Body of pancreas (tissue), 4 donors: ENCODE measurements at regions not wholly inside any gene's neighbourhood (a gene's known extent, or its start where the extent isn't known, plus 50 kb on each side); places are given as distances from the start of the nearest gene placed in this dataset.

Experiments used
- ATAC-seq: fragments of 150-250 bp; one replicate; pipeline ENCODE4 v1.9.1; 2016
- DNase-seq, 4 donors: peaks; one replicate each; pipeline ENCODE4 v3.0.0-alpha.2; 2019
- H3K27ac ChIP-seq, 4 donors: fragments of 200-600 bp; sonication (generic); 1 replicate in 3 of 4; 2 replicates in 1 of 4; pipeline versions ENCODE4 v1.5.1 to v1.6.1; 2016 to 2019; ENCODE audit warnings: mild to moderate bottlenecking in 1 of 4, mixed read lengths in 1 of 4, moderate library complexity in 1 of 4
- H3K27me3 ChIP-seq, 2 donors: fragments of 200-600 bp; sonication (generic); one replicate each; pipeline ENCODE4 v1.6.0; 2016; ENCODE audit warnings: mild to moderate bottlenecking in 1 of 2
- H3K36me3 ChIP-seq, 2 donors: fragments of 200-600 bp; sonication (generic); replicated peaks in 1 of 2; 2 replicates each; pipeline ENCODE4 v1.5.1; 2016; ENCODE audit warnings: low read depth in 2 of 2; ENCODE audit not compliant: insufficient read depth in 1 of 2
- H3K4me1 ChIP-seq: fragments of 200-600 bp; sonication (generic); one replicate; pipeline ENCODE4 v1.6.0; 2016
- H3K4me3 ChIP-seq, 2 donors: fragments of 200-600 bp; sonication (generic); 1 replicate in 1 of 2; 2 replicates in 1 of 2; pipeline ENCODE4 v1.5.1; 2016 to 2019
- H3K9me3 ChIP-seq, 3 donors: fragments of 200-600 bp; sonication (generic); 1 replicate in 2 of 3; 2 replicates in 1 of 3; pipeline ENCODE4 v1.5.1; 2016
- POLR2A ChIP-seq, 3 donors: fragments of 450-650 bp; IDR thresholded peaks; one replicate each; pipeline ENCODE4 v1.6.1; 2016; ENCODE audit warnings: antibody characterized with exemption in 3 of 3, mild to moderate bottlenecking in 2 of 3
- WGBS, 2 donors: methylation state at CpG; one replicate each; pipeline ENCODE4 v1.1.5; 2017; 5-methylcytosine and 5-hydroxymethylcytosine counted together
- intact Hi-C: fragments of 100-400 bp; cut with DNase I; formaldehyde crosslinking; loops from one replicate; pipeline ENCODE4 v1.15.1; 2023
- TF ChIP-seq, protein P1 (sequence below), 7 experiments: fragments of 450-650 bp in 4 of 7; fragments of 200-600 bp in 3 of 7; sonication (generic) in 3 of 7; IDR thresholded peaks; one replicate each; pipeline ENCODE4 v1.5.1; 2016 to 2019; ENCODE audit warnings: antibody characterized with exemption in 7 of 7

DNA sequence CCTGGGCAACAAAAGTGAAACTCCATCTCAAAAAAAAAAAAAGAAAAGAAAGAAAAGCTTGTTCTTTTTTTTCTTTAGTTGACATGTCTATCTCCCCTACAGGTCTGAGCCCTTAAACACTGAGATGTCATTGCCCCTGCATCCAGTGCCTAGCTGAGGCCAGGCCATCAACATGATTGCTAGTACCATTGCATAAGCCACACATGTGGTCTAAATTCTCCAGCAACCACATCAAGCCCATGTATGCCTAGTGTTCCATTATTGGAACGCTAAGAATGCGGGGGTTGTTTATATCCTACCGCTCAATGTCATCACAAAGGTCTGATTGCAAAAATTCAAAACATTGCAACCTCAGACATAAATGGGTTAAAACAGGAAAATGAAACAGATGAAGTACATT, 62.7 kb downstream of the NPTX2 start:
- Histone ChIP-seq H3K4me3 (no peak overlapping the region), H3K36me3 (no peaks in the 10 kb centered on the region), H3K27ac (no peak overlapping the region), H3K9me3 (no peaks in the 10 kb centered on the region), H3K27me3 (no peaks in the 10 kb centered on the region), H3K4me1 (no peaks in the 10 kb centered on the region)
- ATAC-seq (no peak), DNase-seq (no peak)
- WGBS, 2 donors: 19 to 92% methylated on average over 3 of the region's 3 CpGs
- intact Hi-C loops: no loop called here
- TF ChIP-seq POLR2A (IDR thresholded peaks at IDR 0.05): no peak
- TF ChIP-seq, protein P1, sequence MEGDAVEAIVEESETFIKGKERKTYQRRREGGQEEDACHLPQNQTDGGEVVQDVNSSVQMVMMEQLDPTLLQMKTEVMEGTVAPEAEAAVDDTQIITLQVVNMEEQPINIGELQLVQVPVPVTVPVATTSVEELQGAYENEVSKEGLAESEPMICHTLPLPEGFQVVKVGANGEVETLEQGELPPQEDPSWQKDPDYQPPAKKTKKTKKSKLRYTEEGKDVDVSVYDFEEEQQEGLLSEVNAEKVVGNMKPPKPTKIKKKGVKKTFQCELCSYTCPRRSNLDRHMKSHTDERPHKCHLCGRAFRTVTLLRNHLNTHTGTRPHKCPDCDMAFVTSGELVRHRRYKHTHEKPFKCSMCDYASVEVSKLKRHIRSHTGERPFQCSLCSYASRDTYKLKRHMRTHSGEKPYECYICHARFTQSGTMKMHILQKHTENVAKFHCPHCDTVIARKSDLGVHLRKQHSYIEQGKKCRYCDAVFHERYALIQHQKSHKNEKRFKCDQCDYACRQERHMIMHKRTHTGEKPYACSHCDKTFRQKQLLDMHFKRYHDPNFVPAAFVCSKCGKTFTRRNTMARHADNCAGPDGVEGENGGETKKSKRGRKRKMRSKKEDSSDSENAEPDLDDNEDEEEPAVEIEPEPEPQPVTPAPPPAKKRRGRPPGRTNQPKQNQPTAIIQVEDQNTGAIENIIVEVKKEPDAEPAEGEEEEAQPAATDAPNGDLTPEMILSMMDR (IDR thresholded peaks at IDR 0.05): no peak

DNA sequence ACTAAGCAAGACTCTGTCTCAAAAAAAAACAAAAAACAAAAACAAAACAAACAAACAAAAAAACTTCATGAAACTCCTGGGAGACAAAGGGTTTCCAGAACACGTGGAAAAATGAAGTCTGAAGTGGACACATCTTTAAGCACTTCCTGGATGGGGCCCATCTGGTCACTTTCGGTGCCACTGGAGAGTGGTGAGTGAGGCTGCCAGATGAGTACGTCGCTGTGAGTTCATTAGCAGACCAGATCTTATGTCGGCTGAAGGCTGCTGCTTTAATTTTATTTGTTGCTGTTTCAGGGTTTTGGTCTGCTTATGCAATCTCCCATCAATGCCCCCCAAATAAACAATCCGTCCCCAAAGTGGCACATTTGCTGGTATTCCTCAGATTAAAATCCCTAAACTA, 64.4 kb downstream of the NPTX2 start:
- DNase-seq: no peak
- no peak overlapping the region for H3K4me3 ChIP-seq
- WGBS, 2 donors: 37 to 43% methylated on average over 6 of the region's 6 CpGs
- H3K4me1 ChIP-seq: no peaks in the 10 kb centered on the region
- H3K27me3 ChIP-seq: no peaks in the 10 kb centered on the region
- no peak for ATAC-seq
- H3K36me3 ChIP-seq: no peaks in the 10 kb centered on the region
- intact Hi-C loops: no loop called here
- TF ChIP-seq, protein P1 (IDR thresholded peaks at IDR 0.05): no peak
- no peak for TF ChIP-seq POLR2A (IDR thresholded peaks at IDR 0.05)
- no peaks in the 10 kb centered on the region for H3K9me3 ChIP-seq
- no peak overlapping the region for H3K27ac ChIP-seq

DNA sequence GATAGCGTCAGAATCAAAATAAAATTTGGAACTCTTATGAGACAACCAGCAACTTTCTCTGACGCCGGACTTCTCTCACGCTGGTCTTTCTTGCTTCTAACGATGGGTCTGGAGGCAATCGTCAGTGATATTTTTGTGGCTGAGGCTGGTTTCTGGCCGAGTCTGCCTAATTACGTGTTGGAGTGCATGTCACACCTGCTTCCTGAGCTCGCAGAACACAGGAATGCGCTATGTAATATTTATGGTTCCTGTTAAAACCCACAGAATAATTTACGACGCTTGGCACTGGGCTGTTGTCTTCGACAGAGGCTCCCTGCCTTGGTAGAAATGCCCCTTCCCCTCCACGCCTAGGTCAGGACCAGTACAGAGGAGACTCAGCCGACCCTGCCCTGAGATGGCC, 64.9 kb downstream of the NPTX2 start:
- no peaks in the 10 kb centered on the region for H3K36me3 ChIP-seq
- no peak for ATAC-seq
- no peak for DNase-seq
- WGBS, 2 donors: 50 to 70% methylated on average over 14 to 15 of the region's 15 CpGs
- no peak overlapping the region for H3K4me3 ChIP-seq
- TF ChIP-seq, protein P1 (IDR thresholded peaks at IDR 0.05): no peak
- TF ChIP-seq POLR2A (IDR thresholded peaks at IDR 0.05): no peak
- H3K27ac ChIP-seq: no peak overlapping the region
- intact Hi-C loops: no loop called here
- no peaks in the 10 kb centered on the region for H3K4me1 ChIP-seq
- H3K9me3 ChIP-seq: no peaks in the 10 kb centered on the region
- H3K27me3 ChIP-seq: no peaks in the 10 kb centered on the region

DNA sequence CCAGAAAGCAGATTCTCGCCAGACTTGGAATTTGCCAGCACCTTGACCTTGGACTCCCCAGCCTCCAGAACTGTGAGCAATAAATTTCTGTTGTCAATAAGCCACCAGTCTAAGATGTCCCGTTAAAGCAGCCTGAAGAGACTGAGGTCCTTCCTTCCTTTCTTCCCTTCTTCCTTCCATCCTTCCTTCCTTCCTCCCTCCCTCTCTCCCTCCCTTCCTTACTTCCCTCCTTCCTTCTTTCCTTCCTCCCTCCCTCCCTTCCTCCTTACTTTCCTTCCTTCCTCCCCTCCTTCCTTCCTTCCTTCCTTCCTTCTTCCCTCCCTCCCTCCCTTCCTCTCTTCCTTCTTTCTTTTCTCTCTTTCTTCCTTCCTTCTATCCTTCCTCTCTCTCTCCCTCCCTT, 66.4 kb downstream of the NPTX2 start:
- DNase-seq: no peak
- 58 to 61% methylated on average over 2 of the region's 2 CpGs for WGBS, 2 donors
- H3K27me3 ChIP-seq: no peaks in the 10 kb centered on the region
- intact Hi-C loops: no loop called here
- no peak for ATAC-seq
- TF ChIP-seq, protein P1 (IDR thresholded peaks at IDR 0.05): no peak
- TF ChIP-seq POLR2A (IDR thresholded peaks at IDR 0.05): no peak
- no peak overlapping the region for H3K4me3 ChIP-seq
- peaks cover 8% of the 10 kb centered on the region for H3K4me1 ChIP-seq
- no peak overlapping the region for H3K27ac ChIP-seq
- no peaks in the 10 kb centered on the region for H3K9me3 ChIP-seq
- no peaks in the 10 kb centered on the region for H3K36me3 ChIP-seq

DNA sequence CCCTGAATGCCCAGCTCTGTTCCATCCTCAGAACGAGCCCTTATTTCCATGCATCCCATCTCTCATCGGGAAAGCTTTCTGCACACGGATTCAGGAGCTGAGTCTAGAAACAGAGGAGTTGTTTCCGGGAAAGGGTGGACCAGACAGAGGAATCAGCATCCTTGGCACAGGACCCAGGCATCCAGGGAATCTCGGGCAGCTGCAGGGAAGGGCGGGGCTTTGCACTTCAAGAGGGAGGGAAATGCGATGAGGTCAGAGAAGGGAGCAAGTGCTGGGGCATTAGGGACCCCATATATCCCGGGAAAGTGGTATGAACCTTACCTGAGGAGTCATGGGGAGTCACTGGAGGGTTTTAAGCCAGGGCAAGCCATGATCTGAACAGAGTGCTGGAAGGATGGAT, 68.5 kb downstream of the NPTX2 start:
- H3K27ac ChIP-seq: no peak overlapping the region
- 77 to 90% methylated on average over 8 of the region's 8 CpGs for WGBS, 2 donors

More for the DNA sequence above, 68.5 kb downstream of the NPTX2 start:
- TF ChIP-seq POLR2A (IDR thresholded peaks at IDR 0.05): no peak
- TF ChIP-seq, protein P1 (IDR thresholded peaks at IDR 0.05): no peak
- peaks cover 0 to 10% (median 0%) of the 10 kb centered on the region in 3 donors for H3K9me3 ChIP-seq
- H3K36me3 ChIP-seq: no peaks in the 10 kb centered on the region
- intact Hi-C loops: no loop called here
- ATAC-seq (no peak), DNase-seq (no peak)
- H3K4me3 ChIP-seq: no peak overlapping the region
- H3K27me3 ChIP-seq: no peaks in the 10 kb centered on the region
- H3K4me1 ChIP-seq: peaks cover 8% of the 10 kb centered on the region
